ENCODE measurements at regions not wholly inside any gene's neighbourhood (a gene's known extent, or its start where the extent isn't known, plus 50 kb on each side); places are given as distances from the start of the nearest gene placed in this dataset.

GRCh38 chr6:153673225-153673624, 365.8 kb upstream of the OPRM1 start:
- DNase-seq (ENCODE audit: low spot score), result no peak
- TF ChIP-seq, protein P1, sequence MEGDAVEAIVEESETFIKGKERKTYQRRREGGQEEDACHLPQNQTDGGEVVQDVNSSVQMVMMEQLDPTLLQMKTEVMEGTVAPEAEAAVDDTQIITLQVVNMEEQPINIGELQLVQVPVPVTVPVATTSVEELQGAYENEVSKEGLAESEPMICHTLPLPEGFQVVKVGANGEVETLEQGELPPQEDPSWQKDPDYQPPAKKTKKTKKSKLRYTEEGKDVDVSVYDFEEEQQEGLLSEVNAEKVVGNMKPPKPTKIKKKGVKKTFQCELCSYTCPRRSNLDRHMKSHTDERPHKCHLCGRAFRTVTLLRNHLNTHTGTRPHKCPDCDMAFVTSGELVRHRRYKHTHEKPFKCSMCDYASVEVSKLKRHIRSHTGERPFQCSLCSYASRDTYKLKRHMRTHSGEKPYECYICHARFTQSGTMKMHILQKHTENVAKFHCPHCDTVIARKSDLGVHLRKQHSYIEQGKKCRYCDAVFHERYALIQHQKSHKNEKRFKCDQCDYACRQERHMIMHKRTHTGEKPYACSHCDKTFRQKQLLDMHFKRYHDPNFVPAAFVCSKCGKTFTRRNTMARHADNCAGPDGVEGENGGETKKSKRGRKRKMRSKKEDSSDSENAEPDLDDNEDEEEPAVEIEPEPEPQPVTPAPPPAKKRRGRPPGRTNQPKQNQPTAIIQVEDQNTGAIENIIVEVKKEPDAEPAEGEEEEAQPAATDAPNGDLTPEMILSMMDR (IDR thresholded peaks at IDR 0.05; ENCODE audit: extremely low read depth, missing control alignments), result no peak

GRCh38 chr6:153670403-153671026, 368.5 kb upstream of the OPRM1 start:
- DNase-seq (ENCODE audit: low spot score), result no peak
- TF ChIP-seq, protein P1 (IDR thresholded peaks at IDR 0.05; ENCODE audit: extremely low read depth, missing control alignments), result no peak

DNA sequence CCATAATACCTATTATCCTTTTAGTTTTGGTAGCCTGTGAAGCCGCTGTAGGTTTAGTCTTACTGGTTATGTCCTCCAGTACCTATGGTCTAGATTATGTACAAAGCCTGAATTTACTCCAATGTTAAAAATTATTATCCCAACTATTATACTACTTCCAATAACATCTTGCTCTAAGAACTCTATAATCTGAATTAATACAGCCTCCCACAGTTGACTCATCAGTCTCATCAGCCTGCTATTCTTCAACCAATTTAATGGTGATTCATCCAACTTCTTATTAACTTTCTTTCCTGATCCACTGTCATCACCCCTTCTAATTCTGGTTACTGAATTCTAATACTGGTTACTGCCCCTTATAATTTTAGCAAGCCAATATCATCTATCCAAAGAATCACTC, 370.3 kb upstream of the OPRM1 start:
- TF ChIP-seq, protein P1 (IDR thresholded peaks at IDR 0.05; ENCODE audit: extremely low read depth, missing control alignments), result no peak
- DNase-seq (ENCODE audit: low spot score), result no peak

- no peak for DNase-seq (ENCODE audit: low spot score)
- TF ChIP-seq, protein P1 (IDR thresholded peaks at IDR 0.05; ENCODE audit: extremely low read depth, missing control alignments), result no peak
Observed at GRCh38 chr6:153662982-153663381, 376.1 kb upstream of the OPRM1 start.

DNA sequence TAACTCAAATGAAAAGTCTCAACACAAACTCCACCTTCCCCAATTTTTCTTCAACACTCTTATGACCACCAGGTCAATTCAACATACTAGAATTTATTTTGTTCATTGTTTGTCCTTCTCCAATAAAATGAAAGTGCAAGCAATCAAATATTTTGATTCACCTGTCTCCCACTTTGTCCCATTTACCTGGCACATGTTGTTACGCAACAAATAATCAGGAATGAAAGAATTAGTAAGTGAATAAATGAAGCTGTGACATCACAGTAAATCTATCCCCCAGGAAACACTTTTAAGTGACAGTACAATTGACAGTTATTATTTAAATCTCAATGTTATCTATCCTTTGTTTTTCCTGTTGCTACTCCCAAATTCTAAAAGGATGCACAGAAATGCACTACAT, 393.7 kb upstream of the OPRM1 start:
- DNase-seq (ENCODE audit: low spot score), result no peak
- TF ChIP-seq, protein P1 (IDR thresholded peaks at IDR 0.05; ENCODE audit: extremely low read depth, missing control alignments), result no peak

GRCh38 chr6:153644000-153644399, 395.0 kb upstream of the OPRM1 start:
- DNase-seq (ENCODE audit: low spot score), result no peak
- TF ChIP-seq, protein P1 (IDR thresholded peaks at IDR 0.05; ENCODE audit: extremely low read depth, missing control alignments), result no peak

GRCh38 chr6:153634416-153634815, 404.6 kb upstream of the OPRM1 start:
- TF ChIP-seq, protein P1 (IDR thresholded peaks at IDR 0.05; ENCODE audit: extremely low read depth, missing control alignments), result no peak
- DNase-seq (ENCODE audit: low spot score), result no peak

Data from GM20000 (cell line).